Kidney glomerular epithelial cell (primary cell): ENCODE measurements at regions not wholly inside any gene's neighbourhood (a gene's known extent, or its start where the extent isn't known, plus 50 kb on each side); places are given as distances from the start of the nearest gene placed in this dataset.
A peak's percentile ranks its signal among the peaks of the same experiment; 100 is the strongest.
"Not testable (repeated sequence)": the region's sequence is repeated elsewhere in the genome, so short reads cannot be mapped to it uniquely, and the experiment has no call there.

Source experiments
- DNase-seq: peaks from one replicate; lab custom pipeline; 2025; lab: John Stamatoyannopoulos, UW

GRCh38 chr21:27881331-27881730, 914.4 kb upstream of the ADAMTS5 start:
- DNase-seq: not testable (repeated sequence)

GRCh38 chr21:27872411-27872810, 905.5 kb upstream of the ADAMTS5 start:
- DNase-seq: not testable (repeated sequence)

- not testable (repeated sequence) for DNase-seq
These were observed 903.9 kb upstream of the ADAMTS5 start for GRCh38 chr21:27870755-27871154.

GRCh38 chr21:27860314-27860955, 893.5 kb upstream of the ADAMTS5 start:
- not testable (repeated sequence) for DNase-seq

- DNase-seq: not testable (repeated sequence)
These were observed 891.4 kb upstream of the ADAMTS5 start for GRCh38 chr21:27858053-27858825.

- DNase-seq: not testable (repeated sequence)
These were observed 890.1 kb upstream of the ADAMTS5 start for GRCh38 chr21:27856988-27857387.

GRCh38 chr21:27841084-27841672, 874.3 kb upstream of the ADAMTS5 start:
- no peak for DNase-seq

- DNase-seq: no peak
These were observed 873.4 kb upstream of the ADAMTS5 start for GRCh38 chr21:27840262-27840661.

- DNase-seq: no peak
These were observed 872.7 kb upstream of the ADAMTS5 start for GRCh38 chr21:27839512-27840115.

- DNase-seq: no peak
These were observed 871.7 kb upstream of the ADAMTS5 start for GRCh38 chr21:27838573-27838972.

GRCh38 chr21:27837936-27838335, 871.0 kb upstream of the ADAMTS5 start:
- DNase-seq: no peak

- DNase-seq: no peak
These were observed 866.4 kb upstream of the ADAMTS5 start for GRCh38 chr21:27833298-27833697.

- DNase-seq: no peak
These were observed 865.1 kb upstream of the ADAMTS5 start for GRCh38 chr21:27831816-27832569.

- no peak for DNase-seq
These were observed 864.3 kb upstream of the ADAMTS5 start for GRCh38 chr21:27831177-27831576.

- DNase-seq: no peak
These were observed 861.1 kb upstream of the ADAMTS5 start for GRCh38 chr21:27827972-27828371.

GRCh38 chr21:27825035-27825434, 858.1 kb upstream of the ADAMTS5 start:
- DNase-seq: no peak

- no peak for DNase-seq
These were observed 856.8 kb upstream of the ADAMTS5 start for GRCh38 chr21:27823652-27824201.

GRCh38 chr21:27820342-27820741, 853.5 kb upstream of the ADAMTS5 start:
- no peak for DNase-seq

- no peak for DNase-seq
These were observed 852.4 kb upstream of the ADAMTS5 start for GRCh38 chr21:27819299-27819698.

GRCh38 chr21:27818847-27819246, 852.0 kb upstream of the ADAMTS5 start:
- peak; percentile 65 for DNase-seq

GRCh38 chr21:27817902-27818623, 851.2 kb upstream of the ADAMTS5 start:
- DNase-seq: no peak
